HEK293 (cell line): ENCODE measurements at regions not wholly inside any gene's neighbourhood (a gene's known extent, or its start where the extent isn't known, plus 50 kb on each side); places are given as distances from the start of the nearest gene placed in this dataset.
A peak's percentile ranks its signal among the peaks of the same experiment; 100 is the strongest.

ENCODE experiments used
- CTCF ChIA-PET: fragments of 350-600 bp; formaldehyde crosslinking; extraction: SDS; loops from one replicate; lab custom pipeline; 2021; ENCODE audit warnings: antibody characterized with exemption; lab: Yijun Ruan, JAX
- POLR2A ChIA-PET: fragments of 300-600 bp; formaldehyde crosslinking; extraction: SDS; loops from one replicate; lab custom pipeline; 2020; ENCODE audit warnings: antibody characterized with exemption, inconsistent platforms; lab: Yijun Ruan, JAX
- H3K27ac ChIP-seq: fragments of 200-500 bp; sonication (Bioruptor generic); 2 replicates; pipeline ENCODE4 v1.5.1; 2014; ENCODE audit warnings: low read depth, low read length, control low read depth, inconsistent platforms; ENCODE audit errors: extremely low read depth
- H3K36me3 ChIP-seq, 2 experiments: fragments of 200-500 bp in 1 of 2; sonication (Bioruptor generic) in 1 of 2; 1 replicate in 1 of 2; 2 replicates in 1 of 2; pipeline ENCODE4 v1.5.1; 2014 to 2017; ENCODE audit warnings: inconsistent platforms in 2 of 2, low read length in 2 of 2; ENCODE audit not compliant: control insufficient read depth in 2 of 2, insufficient read depth in 1 of 2
- H3K4me1 ChIP-seq: fragments of 200-500 bp; sonication (Bioruptor generic); 2 replicates; pipeline ENCODE4 v1.5.1; 2014; ENCODE audit warnings: mild to moderate bottlenecking, low read length, inconsistent platforms; ENCODE audit not compliant: control insufficient read depth, insufficient read depth
- H3K4me3 ChIP-seq: 2 replicates; pipeline ENCODE4 v1.5.1; 2011; ENCODE audit warnings: low read depth, mild to moderate bottlenecking, control low read depth, low read length, moderate library complexity
- H3K9me3 ChIP-seq: fragments of 200-500 bp; sonication (Bioruptor generic); 2 replicates; pipeline ENCODE4 v1.5.1; 2014; ENCODE audit warnings: low read depth, low read length, inconsistent platforms; ENCODE audit not compliant: control insufficient read depth, insufficient read depth
- GLI4 ChIP-seq: fragments of 450-650 bp; formaldehyde crosslinking; IDR thresholded peaks from 2 replicates; pipeline ENCODE4 v1.5.1; 2016; ENCODE audit warnings: missing biosample characterization, missing genetic modification characterization
- KLF10 ChIP-seq: fragments of 450-650 bp; IDR thresholded peaks from 2 replicates; pipeline ENCODE4 v1.5.1; 2018; ENCODE audit warnings: missing biosample characterization, mild to moderate bottlenecking, missing genetic modification characterization
- MZF1 ChIP-seq: fragments of 450-650 bp; formaldehyde crosslinking; IDR thresholded peaks from 2 replicates; pipeline ENCODE4 v1.5.1; 2017; ENCODE audit warnings: missing biosample characterization, missing genetic modification characterization, borderline replicate concordance
- OSR2 ChIP-seq: fragments of 450-650 bp; formaldehyde crosslinking; IDR thresholded peaks from 2 replicates; pipeline ENCODE4 v1.5.1; 2016; ENCODE audit warnings: missing biosample characterization, missing genetic modification characterization
- SCRT2 ChIP-seq: fragments of 450-650 bp; formaldehyde crosslinking; IDR thresholded peaks from 2 replicates; pipeline ENCODE4 v1.5.1; 2016; ENCODE audit warnings: missing biosample characterization, missing genetic modification characterization
- SP7 ChIP-seq: fragments of 450-650 bp; formaldehyde crosslinking; IDR thresholded peaks from 2 replicates; pipeline ENCODE4 v1.5.1; 2016; ENCODE audit warnings: missing biosample characterization, missing genetic modification characterization
- TRIM28 ChIP-seq: IDR thresholded peaks from 2 replicates; pipeline ENCODE4 v1.6.1; 2011; ENCODE audit warnings: low read length, control low read depth, borderline replicate concordance
- ZBTB17 ChIP-seq: fragments of 450-650 bp; formaldehyde crosslinking; IDR thresholded peaks from 2 replicates; pipeline ENCODE4 v1.5.1; 2016; ENCODE audit warnings: missing biosample characterization, missing genetic modification characterization
- ZFP3 ChIP-seq: fragments of 450-650 bp; formaldehyde crosslinking; IDR thresholded peaks from 2 replicates; pipeline ENCODE4 v1.5.1; 2016; ENCODE audit warnings: low read depth, missing biosample characterization, missing genetic modification characterization
- ZIC2 ChIP-seq: fragments of 450-650 bp; formaldehyde crosslinking; IDR thresholded peaks from 2 replicates; pipeline ENCODE4 v1.5.1; 2016; ENCODE audit warnings: missing biosample characterization, missing genetic modification characterization
- ZNF10 ChIP-seq: fragments of 450-650 bp; formaldehyde crosslinking; IDR thresholded peaks from 2 replicates; pipeline ENCODE4 v1.5.1; 2017; ENCODE audit warnings: missing biosample characterization, missing genetic modification characterization
- ZNF266 ChIP-seq: fragments of 450-650 bp; formaldehyde crosslinking; IDR thresholded peaks from 2 replicates; pipeline ENCODE4 v1.5.1; 2016; ENCODE audit warnings: missing biosample characterization, missing genetic modification characterization, low read depth
- ZNF341 ChIP-seq: fragments of 450-650 bp; formaldehyde crosslinking; IDR thresholded peaks from 2 replicates; pipeline ENCODE4; 2016; ENCODE audit warnings: low read depth, missing biosample characterization, missing genetic modification characterization
- ZNF350 ChIP-seq: fragments of 450-650 bp; formaldehyde crosslinking; IDR thresholded peaks from 2 replicates; pipeline ENCODE4 v1.5.0; 2017; ENCODE audit warnings: missing biosample characterization, mild to moderate bottlenecking, missing genetic modification characterization
- ZNF354C ChIP-seq: fragments of 450-650 bp; formaldehyde crosslinking; IDR thresholded peaks from 2 replicates; pipeline ENCODE4 v1.5.1; 2016; ENCODE audit warnings: missing biosample characterization, missing genetic modification characterization, low read depth, borderline replicate concordance
- ZNF394 ChIP-seq: fragments of 450-650 bp; formaldehyde crosslinking; IDR thresholded peaks from 2 replicates; pipeline ENCODE4 v1.5.1; 2016; ENCODE audit warnings: missing biosample characterization, missing genetic modification characterization, mild to moderate bottlenecking, moderate library complexity, borderline replicate concordance
- ZNF514 ChIP-seq: fragments of 450-650 bp; formaldehyde crosslinking; IDR thresholded peaks from 2 replicates; pipeline ENCODE4 v1.5.1; 2016; ENCODE audit warnings: missing biosample characterization, missing genetic modification characterization
- ZNF530 ChIP-seq: fragments of 450-650 bp; formaldehyde crosslinking; IDR thresholded peaks from 2 replicates; pipeline ENCODE4 v1.5.1; 2016; ENCODE audit warnings: low read depth, missing biosample characterization, missing genetic modification characterization
- ZNF596 ChIP-seq: fragments of 450-650 bp; IDR thresholded peaks from 2 replicates; pipeline ENCODE4 v1.5.0; 2018; ENCODE audit warnings: missing biosample characterization, mild to moderate bottlenecking, missing genetic modification characterization, moderate library complexity
- ZNF658 ChIP-seq: fragments of 450-650 bp; formaldehyde crosslinking; IDR thresholded peaks from 2 replicates; pipeline ENCODE4; 2016; ENCODE audit warnings: missing biosample characterization, missing genetic modification characterization
- ZNF670 ChIP-seq: fragments of 450-650 bp; formaldehyde crosslinking; IDR thresholded peaks from 2 replicates; pipeline ENCODE4 v1.5.1; 2016; ENCODE audit warnings: missing biosample characterization, missing genetic modification characterization, low read depth
- ZNF791 ChIP-seq: fragments of 450-650 bp; formaldehyde crosslinking; IDR thresholded peaks from 2 replicates; pipeline ENCODE4 v1.5.1; 2016; ENCODE audit warnings: missing biosample characterization, missing genetic modification characterization
- TF ChIP-seq, protein P1 (sequence below): fragments of 450-650 bp; formaldehyde crosslinking; IDR thresholded peaks from 2 replicates; pipeline ENCODE4 v1.5.1; 2017; ENCODE audit warnings: missing biosample characterization, missing genetic modification characterization
- TF ChIP-seq, protein P2 (sequence below): fragments of 450-650 bp; formaldehyde crosslinking; IDR thresholded peaks from 2 replicates; pipeline ENCODE4 v1.5.1; 2016; ENCODE audit warnings: missing biosample characterization, missing genetic modification characterization
- TF ChIP-seq, protein P3 (sequence below): fragments of 450-650 bp; formaldehyde crosslinking; IDR thresholded peaks from 2 replicates; pipeline ENCODE4 v1.5.1; 2017; ENCODE audit warnings: missing biosample characterization, missing genetic modification characterization

DNA sequence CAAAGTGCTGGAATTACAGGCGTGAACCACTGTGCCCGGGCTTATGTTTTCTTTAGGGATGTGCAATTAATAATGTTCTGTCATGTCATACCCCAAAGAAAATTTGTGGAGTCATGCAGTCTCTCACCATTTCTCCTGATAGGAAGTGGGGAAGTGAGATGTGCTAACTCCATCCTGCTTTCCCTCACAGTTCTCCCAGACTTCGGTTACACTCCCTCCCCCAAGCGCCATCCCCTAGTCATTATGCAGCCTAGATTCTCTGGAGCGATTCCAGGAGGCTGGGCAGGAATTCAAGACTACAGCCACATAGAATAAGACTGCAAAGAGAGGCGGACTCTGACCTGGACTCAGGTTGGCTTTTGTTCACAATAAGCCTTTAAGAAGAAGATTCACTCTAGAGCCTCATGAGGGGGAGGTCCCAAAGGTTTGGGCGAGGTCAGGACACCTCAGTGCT lies 271.4 kb downstream of the ALDH8A1 start:
- TF ChIP-seq ZBTB17 (tag by site-specific recombination) (0 out of 2 replicates have a peak, but pooled peaks have one; percentile 17), ZNF350 (no peak), SP7 (tag by site-specific recombination) (peak; percentile 57; the same call in 1 of the 2 replicates), TRIM28 (0 out of 2 replicates have a peak, but pooled peaks have one; percentile 31), ZNF341 (tag by site-specific recombination) (0 out of 2 replicates have a peak, but pooled peaks have one; percentile 15), MZF1 (peak; percentile 43; the same call in 1 of the 2 replicates), ZNF10 (tag by site-specific recombination) (peak; percentile 78; the same call in 1 of the 2 replicates), GLI4 (no peak), ZNF596 (tag by site-specific recombination) (no peak)
- TF ChIP-seq, protein P1, sequence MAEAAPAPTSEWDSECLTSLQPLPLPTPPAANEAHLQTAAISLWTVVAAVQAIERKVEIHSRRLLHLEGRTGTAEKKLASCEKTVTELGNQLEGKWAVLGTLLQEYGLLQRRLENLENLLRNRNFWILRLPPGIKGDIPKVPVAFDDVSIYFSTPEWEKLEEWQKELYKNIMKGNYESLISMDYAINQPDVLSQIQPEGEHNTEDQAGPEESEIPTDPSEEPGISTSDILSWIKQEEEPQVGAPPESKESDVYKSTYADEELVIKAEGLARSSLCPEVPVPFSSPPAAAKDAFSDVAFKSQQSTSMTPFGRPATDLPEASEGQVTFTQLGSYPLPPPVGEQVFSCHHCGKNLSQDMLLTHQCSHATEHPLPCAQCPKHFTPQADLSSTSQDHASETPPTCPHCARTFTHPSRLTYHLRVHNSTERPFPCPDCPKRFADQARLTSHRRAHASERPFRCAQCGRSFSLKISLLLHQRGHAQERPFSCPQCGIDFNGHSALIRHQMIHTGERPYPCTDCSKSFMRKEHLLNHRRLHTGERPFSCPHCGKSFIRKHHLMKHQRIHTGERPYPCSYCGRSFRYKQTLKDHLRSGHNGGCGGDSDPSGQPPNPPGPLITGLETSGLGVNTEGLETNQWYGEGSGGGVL (tag by site-specific recombination) = peak; percentile 69
- TF ChIP-seq, protein P2, sequence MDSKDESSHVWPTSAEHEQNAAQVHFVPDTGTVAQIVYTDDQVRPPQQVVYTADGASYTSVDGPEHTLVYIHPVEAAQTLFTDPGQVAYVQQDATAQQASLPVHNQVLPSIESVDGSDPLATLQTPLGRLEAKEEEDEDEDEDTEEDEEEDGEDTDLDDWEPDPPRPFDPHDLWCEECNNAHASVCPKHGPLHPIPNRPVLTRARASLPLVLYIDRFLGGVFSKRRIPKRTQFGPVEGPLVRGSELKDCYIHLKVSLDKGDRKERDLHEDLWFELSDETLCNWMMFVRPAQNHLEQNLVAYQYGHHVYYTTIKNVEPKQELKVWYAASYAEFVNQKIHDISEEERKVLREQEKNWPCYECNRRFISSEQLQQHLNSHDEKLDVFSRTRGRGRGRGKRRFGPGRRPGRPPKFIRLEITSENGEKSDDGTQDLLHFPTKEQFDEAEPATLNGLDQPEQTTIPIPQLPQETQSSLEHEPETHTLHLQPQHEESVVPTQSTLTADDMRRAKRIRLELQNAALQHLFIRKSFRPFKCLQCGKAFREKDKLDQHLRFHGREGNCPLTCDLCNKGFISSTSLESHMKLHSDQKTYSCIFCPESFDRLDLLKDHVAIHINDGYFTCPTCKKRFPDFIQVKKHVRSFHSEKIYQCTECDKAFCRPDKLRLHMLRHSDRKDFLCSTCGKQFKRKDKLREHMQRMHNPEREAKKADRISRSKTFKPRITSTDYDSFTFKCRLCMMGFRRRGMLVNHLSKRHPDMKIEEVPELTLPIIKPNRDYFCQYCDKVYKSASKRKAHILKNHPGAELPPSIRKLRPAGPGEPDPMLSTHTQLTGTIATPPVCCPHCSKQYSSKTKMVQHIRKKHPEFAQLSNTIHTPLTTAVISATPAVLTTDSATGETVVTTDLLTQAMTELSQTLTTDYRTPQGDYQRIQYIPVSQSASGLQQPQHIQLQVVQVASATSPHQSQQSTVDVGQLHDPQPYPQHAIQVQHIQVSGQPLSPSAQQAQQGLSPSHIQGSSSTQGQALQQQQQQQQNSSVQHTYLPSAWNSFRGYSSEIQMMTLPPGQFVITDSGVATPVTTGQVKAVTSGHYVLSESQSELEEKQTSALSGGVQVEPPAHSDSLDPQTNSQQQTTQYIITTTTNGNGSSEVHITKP = peak; percentile 89
- H3K4me3 ChIP-seq = no peak overlapping the region
- no peaks in the 10 kb centered on the region for H3K36me3 ChIP-seq
- no peaks in the 10 kb centered on the region for H3K9me3 ChIP-seq
- CTCF ChIA-PET = interaction anchor here (0.7 to 1.0 kb wide), 2 partner anchors 11 to 264 kb away, joined by 4 read pairs; no protein-coding TSS in a partner anchor
- POLR2A ChIA-PET = no interaction called here
- H3K27ac ChIP-seq = no peak overlapping the region; the same call in 1 of the 2 replicates
- peaks cover 19% of the 10 kb centered on the region for H3K4me1 ChIP-seq

DNA sequence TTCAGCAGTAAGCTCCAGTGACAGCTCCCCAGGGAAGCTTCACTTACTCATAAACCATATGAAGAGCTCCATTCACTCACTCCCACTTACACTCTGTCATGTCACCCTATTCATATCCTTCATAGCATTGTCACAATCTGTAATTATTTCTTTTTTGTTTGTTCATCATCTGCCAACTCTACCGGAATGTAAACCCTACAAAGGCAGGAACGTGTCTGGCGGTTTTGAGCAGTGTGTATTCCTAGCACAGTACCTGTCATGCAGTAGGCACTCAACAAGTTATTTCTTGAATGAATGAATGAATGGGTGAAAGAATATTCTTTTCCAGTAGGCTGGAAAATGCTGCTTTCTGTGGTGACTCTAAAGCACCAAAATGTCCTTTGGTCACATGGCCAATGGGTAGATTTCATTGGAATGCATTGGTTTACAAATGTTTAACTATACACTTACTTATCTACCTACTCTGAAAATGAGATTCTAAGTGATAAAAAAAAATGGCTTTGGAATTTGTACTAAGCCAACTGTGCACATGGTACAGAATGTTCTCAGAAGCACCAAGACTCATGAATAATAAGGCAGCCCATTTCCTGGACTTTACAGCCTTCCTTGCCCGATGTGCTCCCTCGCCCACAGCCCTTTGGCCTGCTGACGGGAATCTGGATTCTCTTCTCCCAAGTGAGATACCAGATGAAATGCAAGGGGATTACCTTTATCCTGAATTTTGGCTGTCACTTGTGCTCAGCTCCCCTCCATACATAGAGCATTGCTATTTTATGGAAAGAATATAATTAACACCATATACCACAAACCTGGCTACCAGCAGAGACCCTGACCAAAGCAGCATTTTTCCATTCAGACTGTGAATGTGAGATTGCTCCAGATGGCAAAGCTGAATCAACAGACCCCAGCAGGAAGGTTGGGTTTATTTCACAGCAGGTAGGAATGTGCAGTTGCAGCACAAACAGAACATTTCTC lies 273.3 kb downstream of the ALDH8A1 start:
- ChIA-PET CTCF (interaction anchor here (0.7 to 0.9 kb wide), 2 partner anchors 52 to 147 kb away, joined by 3 to 4 read pairs; no protein-coding TSS in a partner anchor), POLR2A (no interaction called here)
- H3K27ac ChIP-seq = no peak overlapping the region
- no peak overlapping the region for H3K4me3 ChIP-seq
- H3K36me3 ChIP-seq = no peaks in the 10 kb centered on the region
- H3K9me3 ChIP-seq = no peaks in the 10 kb centered on the region
- peaks cover 23% of the 10 kb centered on the region for H3K4me1 ChIP-seq
- no peak for TF ChIP-seq ZNF530
- no peak for TF ChIP-seq ZFP3 (tag by site-specific recombination)
- peak; percentile 72 for TF ChIP-seq SCRT2 (tag by site-specific recombination)
- TF ChIP-seq OSR2 = peak; percentile 70
- TF ChIP-seq ZNF791 = no peak
- TF ChIP-seq KLF10 (tag by site-specific recombination) = no peak
- no peak for TF ChIP-seq ZNF394 (tag by site-specific recombination)
- TF ChIP-seq ZNF354C (tag by site-specific recombination) = no peak
- TF ChIP-seq ZNF514 (tag by site-specific recombination) = no peak
- TF ChIP-seq, protein P3, sequence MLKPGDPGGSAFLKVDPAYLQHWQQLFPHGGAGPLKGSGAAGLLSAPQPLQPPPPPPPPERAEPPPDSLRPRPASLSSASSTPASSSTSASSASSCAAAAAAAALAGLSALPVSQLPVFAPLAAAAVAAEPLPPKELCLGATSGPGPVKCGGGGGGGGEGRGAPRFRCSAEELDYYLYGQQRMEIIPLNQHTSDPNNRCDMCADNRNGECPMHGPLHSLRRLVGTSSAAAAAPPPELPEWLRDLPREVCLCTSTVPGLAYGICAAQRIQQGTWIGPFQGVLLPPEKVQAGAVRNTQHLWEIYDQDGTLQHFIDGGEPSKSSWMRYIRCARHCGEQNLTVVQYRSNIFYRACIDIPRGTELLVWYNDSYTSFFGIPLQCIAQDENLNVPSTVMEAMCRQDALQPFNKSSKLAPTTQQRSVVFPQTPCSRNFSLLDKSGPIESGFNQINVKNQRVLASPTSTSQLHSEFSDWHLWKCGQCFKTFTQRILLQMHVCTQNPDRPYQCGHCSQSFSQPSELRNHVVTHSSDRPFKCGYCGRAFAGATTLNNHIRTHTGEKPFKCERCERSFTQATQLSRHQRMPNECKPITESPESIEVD = no peak
- peak; percentile 97 for TF ChIP-seq SP7 (tag by site-specific recombination)
- TF ChIP-seq ZNF658 = no peak
- peak; percentile 80 for TF ChIP-seq ZIC2 (tag by site-specific recombination)
- no peak for TF ChIP-seq ZNF670 (tag by site-specific recombination)
- no peak for TF ChIP-seq MZF1
- no peak for TF ChIP-seq ZNF266 (tag by site-specific recombination)
